WTC11 (cell line): ENCODE measurements at regions not wholly inside any gene's neighbourhood (a gene's known extent, or its start where the extent isn't known, plus 50 kb on each side); places are given as distances from the start of the nearest gene placed in this dataset.
"Not testable (repeated sequence)": the region's sequence is repeated elsewhere in the genome, so short reads cannot be mapped to it uniquely, and the experiment has no call there.

Source experiments
- ATAC-seq: fragments of 200-7000 bp; cut with Tn5 transposase; 2 replicates; pipeline ENCODE4 v1.10.0; 2021; ENCODE audit warnings: mild to moderate bottlenecking, moderate library complexity
- CTCF ChIA-PET: fragments of 300-600 bp; sonication (Branson Sonifier 250); formaldehyde crosslinking; loops from one replicate; lab custom pipeline; 2021; ENCODE audit warnings: antibody characterized with exemption; lab: Charles Lee
- POLR2A ChIA-PET: fragments of 350-600 bp; sonication (Branson Sonifier 250); formaldehyde crosslinking; loops from one replicate; lab custom pipeline; 2021; ENCODE audit warnings: antibody characterized with exemption; lab: Charles Lee
- DNase-seq: peaks from one replicate; pipeline ENCODE4 v3.0.0; 2021; ENCODE audit warnings: low spot score
- H3K27ac Mint-ChIP-seq: 2 replicates; pipeline ENCODE4 v1.8.0; 2021; ENCODE audit warnings: mixed read lengths
- H3K27me3 Mint-ChIP-seq: 2 replicates; pipeline ENCODE4 v1.8.0; 2021; ENCODE audit warnings: low read depth, mild to moderate bottlenecking, moderate library complexity, mixed read lengths
- H3K36me3 Mint-ChIP-seq: 2 replicates; pipeline ENCODE4 v1.8.0; 2021; ENCODE audit warnings: mixed read lengths
- H3K4me1 Mint-ChIP-seq: 2 replicates; pipeline ENCODE4 v1.8.0; 2022; ENCODE audit warnings: mixed read lengths
- H3K4me3 Mint-ChIP-seq: 2 replicates; pipeline ENCODE4 v1.8.0; 2021; ENCODE audit warnings: mild to moderate bottlenecking, moderate library complexity, mixed read lengths
- H3K9me3 Mint-ChIP-seq: 2 replicates; pipeline ENCODE4 v1.8.0; 2021; ENCODE audit warnings: mixed read lengths

DNA sequence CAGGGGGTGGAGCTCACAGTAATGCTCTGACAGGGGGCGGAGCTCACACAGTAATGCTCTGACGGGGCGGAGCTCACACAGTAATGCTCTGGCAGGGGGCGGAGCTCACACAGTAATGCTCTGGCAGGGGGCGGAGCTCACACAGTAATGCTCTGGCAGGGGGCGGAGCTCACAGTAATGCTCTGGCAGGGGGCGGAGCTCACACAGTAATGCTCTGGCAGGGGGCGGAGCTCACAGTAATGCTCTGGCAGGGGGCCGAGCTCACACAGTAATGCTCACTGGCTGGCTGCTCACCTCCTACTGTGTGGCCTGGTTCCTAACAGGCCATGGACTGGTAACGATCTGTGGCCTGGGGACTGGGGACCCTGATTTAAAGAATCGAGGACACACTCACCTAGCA lies 53.9 kb upstream of the TNK2 start:
- CTCF ChIA-PET, H3K27ac Mint-ChIP-seq, ATAC-seq, DNase-seq, H3K27me3 Mint-ChIP-seq, POLR2A ChIA-PET, H3K4me1 Mint-ChIP-seq, H3K4me3 Mint-ChIP-seq: not testable (repeated sequence)
- H3K9me3 Mint-ChIP-seq, result peaks cover 11% of the 10 kb centered on the region
- H3K36me3 Mint-ChIP-seq, result peaks cover 48% of the 10 kb centered on the region

DNA sequence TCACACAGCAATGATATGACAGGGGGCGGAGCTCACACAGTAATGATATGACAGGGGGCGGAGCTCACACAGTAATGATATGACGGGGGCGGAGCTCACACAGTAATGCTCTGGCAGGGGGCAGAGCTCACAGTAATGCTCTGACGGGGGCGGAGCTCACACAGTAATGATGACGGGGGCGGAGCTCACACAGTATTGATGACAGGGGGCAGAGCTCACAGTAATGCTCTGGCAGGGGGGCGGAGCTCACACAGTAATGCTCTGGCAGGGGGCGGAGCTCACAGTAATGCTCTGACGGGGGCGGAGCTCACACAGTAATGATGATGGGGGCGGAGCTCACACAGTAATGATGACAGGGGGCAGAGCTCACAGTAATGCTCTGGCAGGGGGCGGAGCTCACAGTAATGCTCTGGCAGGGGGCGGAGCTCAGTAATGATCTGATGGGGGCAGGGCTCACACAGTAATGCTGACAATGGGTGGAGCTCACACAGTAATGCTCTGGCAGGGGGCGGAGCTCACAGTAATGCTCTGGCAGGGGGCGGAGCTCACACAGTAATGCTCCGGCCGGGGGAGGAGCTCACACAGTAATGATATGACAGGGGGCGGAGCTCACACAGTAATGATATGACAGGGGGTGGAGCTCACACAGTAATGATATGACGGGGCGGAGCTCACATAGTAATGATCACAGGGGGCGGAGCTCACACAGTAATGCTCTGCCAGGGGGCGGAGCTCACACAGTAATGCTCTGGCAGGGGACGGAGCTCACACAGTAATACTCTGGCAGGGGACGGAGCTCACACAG lies 52.8 kb upstream of the TNK2 start:
- H3K27me3 Mint-ChIP-seq, H3K4me1 Mint-ChIP-seq, ATAC-seq, POLR2A ChIA-PET, H3K4me3 Mint-ChIP-seq, H3K27ac Mint-ChIP-seq: not testable (repeated sequence)
- Mint-ChIP-seq H3K36me3 (peaks cover 46% of the 10 kb centered on the region), H3K9me3 (peaks cover 11% of the 10 kb centered on the region)
- peak; percentile 23 for DNase-seq
- CTCF ChIA-PET, result interaction anchor here (0.9 to 1.1 kb wide), 2 partner anchors 46 to 67 kb away, joined by 3 read pairs; no protein-coding TSS in a partner anchor

DNA sequence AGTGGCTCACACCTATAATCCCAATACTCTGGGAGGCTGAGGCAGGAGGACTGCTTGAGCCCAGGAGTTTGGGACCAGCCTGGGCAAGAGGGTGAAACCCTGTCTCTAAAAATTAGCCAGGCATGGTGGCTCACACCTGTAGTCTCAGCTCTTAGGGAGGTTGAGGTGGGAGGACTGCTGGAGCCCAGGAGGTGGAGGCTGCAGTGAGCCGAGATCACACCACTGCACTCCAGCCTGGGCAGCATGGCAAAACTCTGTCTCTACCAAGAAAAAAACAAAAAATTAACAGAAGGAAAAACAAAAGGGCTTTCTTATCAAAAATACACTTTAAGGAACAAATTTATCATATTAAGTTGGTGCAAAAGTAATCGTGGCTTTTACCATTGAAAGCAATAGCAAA lies 51.8 kb upstream of the TNK2 start:
- POLR2A ChIA-PET, H3K4me1 Mint-ChIP-seq: not testable (repeated sequence)

DNA sequence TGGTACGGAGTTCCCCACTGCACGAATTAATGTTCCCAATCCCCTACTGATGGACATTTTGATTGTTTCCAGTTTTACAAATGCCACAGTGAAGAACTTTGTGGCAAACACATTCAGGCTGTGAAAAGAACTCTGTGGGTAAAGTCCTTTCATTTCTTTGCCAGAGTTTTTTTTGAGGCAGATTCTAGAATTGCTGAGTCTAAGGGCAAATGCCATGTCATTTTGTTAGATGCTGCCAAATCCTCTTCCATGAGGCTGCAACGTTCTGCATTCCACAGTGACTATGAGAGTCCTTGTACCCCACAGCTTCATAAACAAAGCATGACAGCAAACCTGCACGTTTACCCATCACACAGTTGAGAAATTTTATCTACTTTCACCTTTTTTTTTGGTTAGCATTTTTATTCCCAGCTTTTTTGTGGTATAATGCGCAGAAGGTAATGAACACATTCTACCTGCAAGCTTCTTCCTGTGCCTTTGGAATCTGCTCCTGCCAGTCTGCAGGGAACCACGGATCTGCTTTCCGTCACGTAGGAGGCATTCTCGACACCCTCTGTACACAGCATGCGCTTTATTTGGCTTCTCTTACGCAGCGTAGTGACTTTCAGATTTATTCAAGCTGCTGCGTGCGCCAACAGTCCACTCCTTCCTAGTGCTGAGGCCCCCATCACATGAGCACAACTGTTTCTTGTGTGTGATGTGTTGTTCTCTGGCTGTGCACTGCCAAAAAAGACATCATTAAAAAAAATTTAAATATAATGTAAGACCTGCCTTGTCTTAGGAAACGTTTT lies 51.2 kb upstream of the TNK2 start:
- POLR2A ChIA-PET, CTCF ChIA-PET, H3K4me3 Mint-ChIP-seq, H3K4me1 Mint-ChIP-seq, DNase-seq, H3K27me3 Mint-ChIP-seq, ATAC-seq, H3K27ac Mint-ChIP-seq: not testable (repeated sequence)
- Mint-ChIP-seq H3K9me3 (peaks cover 11% of the 10 kb centered on the region), H3K36me3 (peaks cover 33% of the 10 kb centered on the region)

More for the DNA sequence above, 51.8 kb upstream of the TNK2 start:
- Mint-ChIP-seq H3K36me3 (peaks cover 40% of the 10 kb centered on the region), H3K9me3 (peaks cover 11% of the 10 kb centered on the region)
- ATAC-seq, DNase-seq, H3K27me3 Mint-ChIP-seq, H3K4me3 Mint-ChIP-seq, H3K27ac Mint-ChIP-seq, CTCF ChIA-PET: not testable (repeated sequence)

DNA sequence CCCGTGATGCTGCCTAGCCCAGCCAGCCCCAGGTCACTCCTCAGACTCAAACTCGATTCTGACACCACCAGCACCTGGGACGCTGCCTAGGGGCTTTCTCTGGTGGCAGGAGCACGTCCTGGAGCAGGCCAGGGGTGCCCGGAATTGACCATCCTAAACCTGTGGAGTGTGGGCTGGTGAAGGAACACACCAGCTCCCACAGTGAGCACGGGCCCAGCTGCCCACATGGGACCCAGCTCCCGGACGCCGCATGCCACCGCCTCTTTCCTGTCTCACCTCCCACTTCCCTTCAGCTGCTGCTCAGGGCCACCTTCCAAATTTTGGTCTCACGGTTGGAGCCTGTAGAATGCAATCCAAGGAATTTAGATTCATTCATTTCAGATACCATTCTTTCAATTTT lies 50.4 kb upstream of the TNK2 start:
- H3K27ac Mint-ChIP-seq, ATAC-seq, CTCF ChIA-PET, H3K27me3 Mint-ChIP-seq, DNase-seq, H3K4me1 Mint-ChIP-seq, POLR2A ChIA-PET, H3K4me3 Mint-ChIP-seq: not testable (repeated sequence)
- peaks cover 27% of the 10 kb centered on the region for H3K36me3 Mint-ChIP-seq
- H3K9me3 Mint-ChIP-seq, result peaks cover 11% of the 10 kb centered on the region
